ENCODE measurements at regions not wholly inside any gene's neighbourhood (a gene's known extent, or its start where the extent isn't known, plus 50 kb on each side); places are given as distances from the start of the nearest gene placed in this dataset.

- DNase-seq: no peak
Measured at GRCh38 chr4:53764761-53765490, 173.6 kb upstream of the LNX1 start.

DNA sequence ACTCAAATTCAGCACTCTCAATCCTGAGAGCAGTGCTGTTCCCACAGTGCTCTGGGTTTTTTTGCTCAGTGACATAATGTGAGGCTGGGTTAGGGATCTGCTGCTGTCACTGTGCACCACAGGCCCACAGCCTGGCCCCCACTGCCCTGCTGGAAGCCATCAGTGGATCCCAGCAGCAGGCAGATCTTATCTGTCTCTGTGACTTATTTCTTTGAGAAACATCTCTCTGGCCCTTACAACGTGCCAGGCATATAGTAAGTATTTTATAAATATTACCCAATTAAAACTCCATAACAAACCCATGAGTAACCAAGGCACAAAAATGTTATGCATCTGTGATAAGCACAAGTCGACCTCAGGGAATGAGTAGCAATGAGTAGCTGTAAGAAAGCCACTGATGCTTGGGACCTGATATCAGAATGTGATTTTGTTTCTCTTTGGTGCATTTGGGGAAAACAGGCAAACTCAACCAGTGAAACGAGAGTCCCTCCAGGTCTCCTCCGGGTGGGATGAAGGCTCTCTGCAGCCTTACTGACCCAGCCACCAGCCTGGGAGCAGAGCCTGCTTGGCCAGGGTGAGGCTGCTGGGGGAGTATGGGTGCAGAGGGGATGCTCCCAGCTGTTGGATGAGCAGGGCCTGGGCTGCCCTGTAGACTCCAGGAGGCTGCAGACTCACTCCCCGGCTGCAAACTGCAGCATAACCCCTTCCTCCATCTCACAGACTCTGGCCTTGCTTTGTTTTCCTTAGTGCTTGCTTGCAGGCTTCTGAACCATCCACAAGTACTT is 172.7 kb upstream of the LNX1 start:
- no peak for DNase-seq

GRCh38 chr4:53755656-53756055 is 164.4 kb upstream of the LNX1 start:
- no peak for DNase-seq

GRCh38 chr4:53752124-53752523 is 160.8 kb upstream of the LNX1 start:
- DNase-seq: no peak

GRCh38 chr4:53748328-53748772 is 157.1 kb upstream of the LNX1 start:
- peak; percentile 0 for DNase-seq

- no peak for DNase-seq
Measured at GRCh38 chr4:53747401-53747800, 156.1 kb upstream of the LNX1 start.

DNA sequence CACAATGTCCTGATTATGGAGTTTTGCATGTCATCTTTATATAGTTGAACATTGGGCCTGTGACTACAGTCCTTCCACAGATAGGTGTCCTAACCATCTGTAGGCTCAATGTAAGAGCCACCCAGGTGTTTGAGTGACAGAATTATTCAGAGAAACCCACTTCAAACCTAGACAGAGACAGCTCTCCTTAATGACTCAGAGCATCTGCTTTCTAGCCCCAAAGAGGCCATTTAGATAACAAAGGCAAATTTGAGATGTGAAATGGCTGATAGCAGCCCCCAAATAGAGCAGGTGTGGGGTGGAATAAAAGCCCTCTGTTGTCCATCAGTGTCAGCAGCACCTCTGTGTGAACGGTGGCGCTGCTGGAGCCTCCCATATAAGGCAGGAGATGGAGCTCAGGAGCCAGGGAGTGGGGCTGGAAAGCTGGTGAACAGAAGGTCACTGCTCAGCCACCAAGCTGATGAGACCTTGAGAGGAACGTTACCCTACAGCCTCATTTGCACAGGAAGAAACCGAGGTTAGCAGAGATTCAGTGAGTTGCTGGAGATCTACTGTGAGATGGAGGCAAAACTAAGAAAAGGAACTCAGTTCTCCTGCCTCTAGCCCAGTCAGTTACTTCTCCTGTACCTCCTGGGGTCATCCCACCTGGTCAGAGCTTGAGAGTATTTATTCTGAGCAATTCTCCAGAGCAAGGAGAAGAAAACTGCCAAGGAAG is 153.3 kb upstream of the LNX1 start:
- no peak for DNase-seq

DNA sequence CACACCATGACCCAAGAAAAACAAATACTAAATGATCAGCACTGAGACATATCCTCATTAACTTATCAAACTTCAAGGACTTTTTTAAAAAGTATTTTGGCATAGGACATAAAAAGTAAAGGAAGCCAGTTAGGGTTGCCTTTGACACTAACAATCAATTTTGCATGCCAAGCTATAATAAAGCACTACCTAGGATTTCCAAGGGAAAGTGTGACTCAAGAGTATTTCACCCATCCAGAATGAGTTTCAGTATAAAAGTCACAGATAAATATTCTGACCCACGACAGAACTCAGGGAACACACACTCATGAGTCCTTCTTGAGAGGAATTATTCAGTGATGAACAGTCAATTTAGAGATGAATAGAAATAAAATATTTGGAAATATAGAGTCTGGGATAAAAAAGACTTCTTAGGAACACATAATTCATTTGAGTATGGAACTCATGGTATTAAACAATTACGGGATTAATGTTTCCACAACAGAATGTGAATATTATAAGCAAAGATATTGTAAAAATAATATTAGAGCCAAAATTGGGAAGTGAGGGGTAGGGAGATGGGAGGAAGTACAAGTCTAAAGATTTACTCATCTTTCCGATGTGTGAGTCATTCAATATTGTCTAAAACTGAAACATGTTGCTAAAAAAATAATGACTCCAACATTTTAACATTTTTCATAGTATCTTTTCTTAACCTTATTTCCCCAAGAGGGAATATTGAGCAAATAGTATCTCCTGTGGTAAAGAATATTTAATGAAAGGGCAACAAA is 143.5 kb upstream of the LNX1 start:
- no peak for DNase-seq

DNA sequence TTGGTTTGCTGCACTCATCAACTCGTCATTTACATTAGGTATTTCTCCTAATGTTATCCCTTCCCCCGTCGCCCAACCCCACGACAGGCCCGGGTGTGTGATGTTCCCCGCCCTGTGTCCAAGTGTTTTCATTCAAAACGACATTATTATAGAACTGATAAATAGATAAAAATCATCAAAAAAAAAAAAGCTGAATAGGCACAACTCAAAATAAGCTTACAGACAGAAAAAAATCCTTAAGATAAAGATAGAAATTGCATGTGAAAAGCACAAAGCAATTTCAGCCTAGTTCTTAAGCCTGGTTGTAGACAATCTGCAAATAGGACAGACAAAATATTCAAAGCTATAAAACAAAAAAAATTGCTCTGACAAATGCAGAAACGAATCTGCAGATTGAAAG is 142.9 kb upstream of the LNX1 start:
- DNase-seq: no peak

DNA sequence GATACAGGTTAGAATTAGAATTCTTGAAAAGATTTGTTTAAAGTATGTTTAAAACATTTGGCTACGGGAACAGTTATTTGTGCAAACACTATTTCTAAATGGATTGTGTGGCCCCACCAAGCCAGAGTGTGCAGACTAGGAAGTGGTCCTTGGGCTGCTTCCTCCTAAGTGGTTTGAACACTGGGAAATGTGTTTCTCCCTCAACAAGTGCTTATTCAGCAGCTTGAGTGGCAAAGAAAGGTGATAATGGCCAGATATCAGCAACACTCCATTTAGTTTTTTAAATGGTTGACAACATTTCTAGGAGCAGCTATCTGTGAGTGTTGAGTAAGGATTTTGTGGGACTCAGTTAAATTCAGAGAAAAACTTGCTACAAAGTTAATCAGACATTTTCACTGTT is 141.4 kb upstream of the LNX1 start:
- no peak for DNase-seq

DNA sequence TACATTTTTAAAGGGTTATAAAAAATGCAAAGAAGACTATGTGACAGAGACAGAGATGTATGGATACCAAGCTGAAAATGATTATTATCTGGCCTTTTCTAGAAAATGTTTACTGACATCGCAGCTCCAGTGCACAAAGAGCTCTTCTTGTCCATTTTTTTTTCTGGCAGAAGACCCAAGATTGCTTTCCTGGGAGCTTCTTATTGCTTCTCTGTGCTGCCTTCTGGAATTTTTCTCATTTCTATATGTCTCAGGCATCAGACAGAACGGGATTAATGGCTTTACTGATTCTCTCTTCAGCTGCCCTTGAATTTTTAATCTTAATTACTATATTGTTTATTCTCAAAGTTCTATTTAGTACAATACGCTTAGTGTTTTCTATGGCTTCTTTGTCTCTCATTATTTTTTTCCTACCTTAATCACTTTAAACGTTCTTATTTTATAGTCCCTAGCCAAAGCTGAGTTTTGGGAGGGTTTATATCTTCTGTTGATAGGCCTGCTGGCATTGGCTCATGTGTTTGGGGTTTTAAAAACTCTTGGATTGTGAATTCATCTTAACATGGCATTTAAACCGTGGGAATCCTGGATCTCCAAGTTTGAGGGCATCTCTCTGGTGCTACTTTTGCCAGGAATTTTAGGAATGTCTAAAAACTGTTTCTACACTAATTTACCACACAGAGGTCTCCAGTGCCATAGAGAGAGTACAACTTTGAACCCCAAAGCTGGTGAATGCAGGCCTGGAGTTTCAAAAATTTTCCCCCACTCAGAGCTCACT is 138.9 kb upstream of the LNX1 start:
- no peak for DNase-seq

DNA sequence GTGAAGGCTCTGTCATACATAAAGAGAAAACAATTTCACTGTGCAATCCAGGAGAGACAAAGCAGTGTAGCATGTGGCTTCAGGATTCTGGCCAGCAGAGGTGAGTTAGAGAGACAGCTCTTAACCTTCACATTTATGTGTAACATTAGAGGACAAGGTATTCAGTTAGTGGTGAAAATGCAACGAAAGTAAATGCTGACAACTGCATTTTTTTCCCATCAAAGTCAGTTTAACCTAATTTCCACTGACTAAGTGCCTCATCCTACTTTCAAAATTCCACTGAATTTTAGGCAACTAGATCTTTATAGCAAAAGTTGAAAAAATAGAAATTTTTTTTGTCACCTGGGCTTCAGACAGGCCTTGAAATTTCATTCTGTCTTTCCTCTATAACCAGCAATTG is 130.8 kb upstream of the LNX1 start:
- DNase-seq: no peak

GRCh38 chr4:53721263-53721662 is 130.0 kb upstream of the LNX1 start:
- no peak for DNase-seq

- no peak for DNase-seq
Measured at GRCh38 chr4:53720776-53721175, 129.5 kb upstream of the LNX1 start.

DNA sequence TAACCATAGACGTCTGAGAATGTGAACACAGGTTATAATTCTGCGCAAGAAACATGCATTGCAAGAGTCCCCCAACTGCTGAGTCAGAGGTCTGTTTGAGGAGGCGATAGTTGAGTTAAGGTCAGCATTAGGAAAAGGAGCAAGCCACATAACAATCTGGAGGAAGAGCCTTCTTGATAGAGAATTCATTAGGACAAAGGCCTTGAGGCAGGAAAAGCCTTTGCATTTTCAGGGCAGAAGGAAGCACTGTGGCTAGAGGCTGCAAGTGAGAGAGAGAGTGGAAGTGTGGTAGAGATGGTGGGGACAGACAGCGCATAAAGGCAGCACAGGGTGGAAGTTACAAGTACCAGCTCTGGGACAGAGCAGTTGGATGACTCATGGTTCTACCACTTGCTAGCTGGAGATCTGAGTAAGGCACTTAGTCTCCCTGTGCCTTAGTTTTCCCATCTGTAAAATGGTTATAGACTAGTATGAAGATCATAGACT is 125.8 kb upstream of the LNX1 start:
- no peak for DNase-seq

GRCh38 chr4:53716471-53717063 is 125.3 kb upstream of the LNX1 start:
- no peak for DNase-seq

- DNase-seq: no peak
Measured at GRCh38 chr4:53716011-53716410, 124.7 kb upstream of the LNX1 start.

- DNase-seq: no peak
Measured at GRCh38 chr4:53714236-53715140, 123.2 kb upstream of the LNX1 start.

DNA sequence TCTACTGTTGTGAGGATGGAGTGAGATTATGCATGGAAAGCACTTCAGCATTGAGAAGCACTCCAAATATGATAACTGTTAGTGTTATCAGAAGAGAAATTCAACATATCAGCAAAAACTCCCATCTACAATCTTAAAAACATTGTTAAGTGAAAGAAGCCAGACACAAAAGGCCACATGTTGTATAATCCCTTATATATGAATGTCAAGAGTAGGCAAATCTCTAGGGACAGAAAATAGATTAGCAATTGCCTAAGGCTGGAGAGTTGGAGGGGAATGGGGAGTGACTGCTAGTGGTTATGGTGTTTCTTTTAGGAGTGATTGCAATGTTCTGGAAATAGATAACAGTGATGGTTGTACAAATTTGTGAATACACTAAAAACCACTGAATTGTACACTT is 122.5 kb upstream of the LNX1 start:
- DNase-seq: no peak

DNA sequence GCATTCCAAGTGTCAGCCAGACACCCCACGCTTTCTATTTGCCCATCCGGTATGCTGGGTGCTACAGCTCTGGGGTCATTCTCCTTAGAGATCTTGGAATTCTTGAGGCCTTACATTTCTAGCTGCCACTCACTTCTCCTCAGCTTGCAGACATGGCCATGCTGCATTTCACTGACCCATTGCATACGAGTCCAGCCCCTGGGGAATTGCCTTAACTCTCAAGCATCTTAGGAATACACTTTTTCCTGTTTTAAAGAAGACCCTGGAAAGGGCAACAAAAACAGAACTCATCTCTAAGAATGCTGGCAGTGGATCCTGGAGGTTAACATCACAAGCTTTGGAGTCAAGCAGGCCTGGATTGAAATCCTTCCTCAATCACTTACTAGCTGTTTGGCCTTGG is 122.0 kb upstream of the LNX1 start:
- no peak for DNase-seq

Data from SIG-M5 (cell line).